Activated CD4-positive, alpha-beta T cell treated with anti-CD3 and anti-CD28 coated beads for 4 hours (primary cell): ENCODE measurements at regions not wholly inside any gene's neighbourhood (a gene's known extent, or its start where the extent isn't known, plus 50 kb on each side); places are given as distances from the start of the nearest gene placed in this dataset.
"Not testable (repeated sequence)": the region's sequence is repeated elsewhere in the genome, so short reads cannot be mapped to it uniquely, and the experiment has no call there.

Experiments
- DNase-seq, 2 donors: peaks; one replicate each; pipeline ENCODE4 v3.0.0-alpha.2; 2020

GRCh38 chr4:104326991-104327694 lies 167.6 kb downstream of the CXXC4 start:
- DNase-seq: not testable (repeated sequence)

GRCh38 chr4:104302731-104303130 lies 192.0 kb downstream of the CXXC4 start:
- no peak for DNase-seq

- DNase-seq: no peak
Observed at GRCh38 chr4:104294811-104295210, 199.9 kb downstream of the CXXC4 start.

DNA sequence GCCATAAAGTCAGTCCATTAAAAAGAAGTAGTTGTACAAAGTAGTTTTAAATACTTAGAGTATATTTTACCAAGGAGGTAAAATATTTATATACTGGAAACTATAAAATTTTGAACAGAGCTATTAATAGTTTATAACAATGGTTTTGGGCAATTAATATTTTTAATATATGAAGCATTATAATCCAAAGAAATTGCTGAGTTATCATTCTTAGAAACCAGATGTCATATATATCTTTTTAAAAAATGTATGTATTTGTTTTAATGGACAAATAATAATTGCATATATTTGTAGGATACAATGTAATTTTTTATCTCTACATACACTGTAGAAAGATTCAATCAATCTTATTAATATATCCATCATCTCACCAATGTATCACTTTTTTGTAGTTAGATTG lies 207.8 kb downstream of the CXXC4 start:
- no peak for DNase-seq

DNA sequence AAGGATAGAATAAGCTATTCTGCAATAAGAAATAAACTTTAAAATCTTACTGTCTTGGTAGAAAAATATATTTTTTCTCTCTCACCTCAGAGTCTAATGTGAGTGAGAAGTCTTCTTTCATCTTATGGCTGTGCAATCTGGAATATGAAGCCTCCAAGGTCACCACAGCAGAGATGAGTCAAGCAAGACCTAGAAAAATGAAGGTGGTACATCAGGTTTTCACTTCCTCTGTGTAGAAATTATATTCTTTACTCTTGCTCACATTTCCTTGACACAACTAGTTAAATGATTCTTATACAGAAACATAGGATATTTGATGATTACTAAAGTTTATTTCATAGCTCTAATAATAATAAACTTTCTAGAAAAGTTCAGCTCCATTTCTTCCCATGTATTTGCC lies 211.4 kb downstream of the CXXC4 start:
- no peak for DNase-seq

DNA sequence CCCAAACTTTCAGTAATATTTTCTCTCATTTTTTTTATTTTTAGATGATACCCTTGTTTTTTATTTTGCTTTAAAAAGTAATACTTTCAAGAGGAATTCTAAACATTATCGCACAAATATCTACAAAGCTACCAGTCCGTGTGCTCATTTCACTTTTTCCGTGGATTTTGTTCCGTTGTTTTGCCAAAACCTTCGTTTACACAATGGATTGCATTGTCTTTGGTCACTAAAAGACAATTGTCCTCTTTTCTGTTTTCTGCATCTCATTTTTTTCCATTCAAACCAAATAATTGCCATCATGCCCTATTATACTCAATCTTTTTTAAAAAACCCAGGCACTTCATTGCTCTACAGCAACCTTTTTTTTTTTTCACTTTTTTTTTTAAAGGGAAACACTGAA lies 214.9 kb downstream of the CXXC4 start:
- no peak for DNase-seq

- no peak for DNase-seq
Observed at GRCh38 chr4:104272966-104273365, 221.7 kb downstream of the CXXC4 start.

GRCh38 chr4:104269603-104270002 lies 225.1 kb downstream of the CXXC4 start:
- DNase-seq: not testable (repeated sequence)

GRCh38 chr4:104263100-104263499 lies 231.6 kb downstream of the CXXC4 start:
- no peak for DNase-seq

- no peak for DNase-seq
Observed at GRCh38 chr4:104262678-104263077, 232.0 kb downstream of the CXXC4 start.

GRCh38 chr4:104248726-104249125 lies 246.0 kb downstream of the CXXC4 start:
- no peak for DNase-seq

DNA sequence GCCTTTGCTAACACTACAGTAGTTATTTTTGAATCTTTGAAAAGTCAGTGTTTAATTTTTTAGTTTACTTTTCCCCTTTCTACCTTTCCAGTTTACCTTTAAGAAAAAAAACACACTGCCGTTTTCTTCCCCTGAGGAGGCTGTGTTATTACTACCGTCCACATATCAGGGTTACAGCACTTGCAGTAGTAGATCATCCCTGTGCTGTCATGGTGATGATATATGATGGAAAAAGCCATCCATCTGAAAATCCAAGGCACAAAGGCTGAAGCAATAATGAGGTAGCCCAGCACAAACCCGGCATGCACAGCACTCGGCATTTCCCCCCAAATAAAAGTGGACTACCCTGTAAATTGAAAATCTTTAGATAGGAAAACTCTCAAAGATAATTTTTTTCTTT lies 258.7 kb downstream of the CXXC4 start:
- DNase-seq: no peak

DNA sequence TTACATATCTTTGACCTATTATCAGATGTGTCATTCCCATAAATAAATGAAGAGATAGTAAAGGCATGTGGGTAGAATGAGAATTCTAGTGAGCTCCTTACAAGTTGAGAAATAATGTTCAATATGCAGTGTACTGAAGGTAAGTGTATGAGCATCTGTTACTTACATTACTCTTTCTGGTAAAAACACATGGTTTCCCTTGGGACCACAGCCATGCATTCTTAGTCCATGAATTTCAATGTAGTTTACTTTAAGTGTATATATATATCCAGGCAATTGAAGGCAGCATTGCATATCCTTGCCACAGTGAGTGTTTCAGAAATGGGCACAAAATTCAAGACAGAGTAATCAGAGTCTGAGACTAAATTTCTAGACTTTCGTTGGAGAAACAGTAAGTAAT lies 277.2 kb downstream of the CXXC4 start:
- no peak for DNase-seq

DNA sequence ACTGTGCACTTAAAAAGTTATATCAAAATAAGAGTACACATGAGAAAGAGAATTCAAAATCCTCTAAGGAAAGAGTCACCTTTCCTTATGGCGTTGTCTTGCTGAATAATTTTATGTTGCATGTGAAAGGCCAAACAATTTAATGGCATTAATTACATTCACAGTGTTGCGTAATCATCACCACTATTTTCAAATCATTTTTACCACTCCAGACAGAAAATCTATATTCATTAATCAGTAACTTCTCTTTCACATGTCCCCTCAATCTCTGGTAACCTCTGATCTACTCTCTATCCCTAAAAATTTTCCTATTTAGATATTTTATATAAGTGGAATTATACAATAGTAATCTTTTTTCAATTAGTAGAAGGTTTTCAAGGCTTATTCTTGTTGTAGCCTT lies 283.0 kb downstream of the CXXC4 start:
- DNase-seq: no peak

DNA sequence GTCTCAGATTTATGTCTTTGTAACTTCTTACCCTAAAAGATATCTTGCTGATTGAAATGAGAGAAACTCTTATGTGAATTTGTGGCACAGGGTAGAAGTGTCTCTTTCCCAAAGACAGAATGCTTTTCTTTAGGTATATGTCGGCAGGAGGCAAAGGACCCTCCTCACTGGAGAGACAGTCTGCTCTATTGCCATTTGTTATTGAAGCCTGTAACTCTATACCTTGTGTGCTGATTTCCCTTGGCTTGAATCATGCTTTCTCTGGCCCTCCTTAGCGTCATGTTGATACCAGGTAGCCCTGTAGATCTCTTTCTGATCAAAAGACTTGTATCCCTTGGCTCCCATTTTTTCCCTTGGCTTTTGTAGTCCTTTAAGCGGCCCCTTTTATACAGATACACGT lies 284.3 kb downstream of the CXXC4 start:
- no peak for DNase-seq

GRCh38 chr4:104206784-104207183 lies 287.9 kb downstream of the CXXC4 start:
- no peak for DNase-seq

- no peak for DNase-seq
Observed at GRCh38 chr4:104205116-104205515, 289.6 kb downstream of the CXXC4 start.

GRCh38 chr4:104188301-104188700 lies 306.4 kb downstream of the CXXC4 start:
- no peak for DNase-seq

- no peak for DNase-seq
Observed at GRCh38 chr4:104169437-104169836, 325.3 kb downstream of the CXXC4 start.

GRCh38 chr4:104166749-104167148 lies 327.9 kb downstream of the CXXC4 start:
- no peak for DNase-seq

DNA sequence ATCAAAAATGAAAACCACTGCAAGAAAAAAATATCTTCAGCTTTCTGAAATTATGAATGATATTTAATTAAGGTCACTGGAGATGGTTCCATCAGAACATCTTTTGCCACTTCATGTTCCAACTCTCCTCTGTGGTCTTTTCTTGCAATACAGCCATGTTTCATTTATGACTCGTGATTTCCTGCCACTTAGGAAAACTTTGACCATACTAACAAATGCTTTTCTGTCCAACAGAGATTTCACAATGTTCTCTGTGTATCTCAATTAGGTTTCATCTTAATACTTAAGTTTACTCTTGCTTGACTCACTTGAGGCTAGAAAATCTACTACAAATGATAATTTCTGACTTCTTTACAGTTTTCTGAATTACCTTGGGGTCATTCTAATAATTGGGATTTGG lies 330.9 kb downstream of the CXXC4 start:
- DNase-seq: no peak

GRCh38 chr4:104146048-104146447 lies 348.6 kb downstream of the CXXC4 start:
- DNase-seq: no peak

GRCh38 chr4:104138116-104138515 lies 356.6 kb downstream of the CXXC4 start:
- DNase-seq: no peak

- DNase-seq: no peak
Observed at GRCh38 chr4:104129243-104129642, 365.5 kb downstream of the CXXC4 start.

DNA sequence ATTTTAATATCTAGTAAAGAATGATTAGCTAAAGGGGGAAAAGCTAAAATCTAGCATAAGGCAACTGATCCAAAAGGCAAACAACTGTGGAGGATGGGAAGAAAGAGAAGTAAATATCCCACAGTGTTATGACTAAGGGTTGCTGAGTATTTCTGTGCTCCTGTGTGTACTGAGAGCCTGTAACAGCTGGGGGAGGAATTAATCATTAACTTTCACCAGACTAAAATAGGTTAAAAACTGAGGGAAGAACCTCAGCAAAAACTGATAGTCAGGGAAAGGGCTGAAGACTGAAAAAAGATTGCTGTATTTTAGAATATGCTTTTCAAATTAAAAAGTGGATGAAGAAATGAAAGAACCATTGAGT lies 365.9 kb downstream of the CXXC4 start:
- no peak for DNase-seq
